Peyer's patch (tissue), 4 donors: ENCODE measurements at regions not wholly inside any gene's neighbourhood (a gene's known extent, or its start where the extent isn't known, plus 50 kb on each side); places are given as distances from the start of the nearest gene placed in this dataset.

Source experiments
- CTCF ChIP-seq, 6 experiments: fragments of 450-650 bp in 4 of 6; fragments of 200-600 bp in 2 of 6; sonication (generic) in 1 of 6; IDR thresholded peaks; one replicate each; pipeline ENCODE4 v1.5.1; 2017 to 2019; ENCODE audit warnings: antibody characterized with exemption in 6 of 6, mild to moderate bottlenecking in 3 of 6, moderate library complexity in 1 of 6
- POLR2A ChIP-seq, 2 donors: fragments of 450-650 bp; IDR thresholded peaks; one replicate each; pipeline ENCODE4 v1.5.1; 2017; ENCODE audit warnings: antibody characterized with exemption in 2 of 2, mild to moderate bottlenecking in 2 of 2, moderate library complexity in 2 of 2

GRCh38 chr4:135718019-135718418 is 1516.4 kb upstream of the PABPC4L start:
- TF ChIP-seq CTCF (IDR thresholded peaks at IDR 0.05) (no peak), POLR2A (IDR thresholded peaks at IDR 0.05) (no peak)
